Osteoblast (primary cell): ENCODE measurements at regions not wholly inside any gene's neighbourhood (a gene's known extent, or its start where the extent isn't known, plus 50 kb on each side); places are given as distances from the start of the nearest gene placed in this dataset.

Experiments used
- DNase-seq: peaks from one replicate; pipeline ENCODE4 v3.0.0; 2011; ENCODE audit warnings: low spot score, mixed read lengths; ENCODE audit not compliant: insufficient read length; ENCODE audit errors: missing footprints
- H2AFZ ChIP-seq: 2 replicates; pipeline ENCODE4 v1.6.0; 2011; ENCODE audit warnings: mild to moderate bottlenecking, low read length
- H3K27ac ChIP-seq: 2 replicates; pipeline ENCODE4 v1.5.1; 2011; ENCODE audit warnings: mild to moderate bottlenecking, low read depth, low read length, moderate library complexity
- H3K27me3 ChIP-seq: 2 replicates; pipeline ENCODE4 v1.6.0; 2012; ENCODE audit warnings: mild to moderate bottlenecking, control low read depth, inconsistent platforms, low read length, moderate library complexity; ENCODE audit not compliant: insufficient read depth
- H3K36me3 ChIP-seq: 2 replicates; pipeline ENCODE4 v1.5.1; 2011; ENCODE audit warnings: mild to moderate bottlenecking, low read length, control low read depth, moderate library complexity; ENCODE audit not compliant: insufficient read depth
- H3K4me1 ChIP-seq: 2 replicates; pipeline ENCODE4 v1.5.1; 2011; ENCODE audit warnings: mild to moderate bottlenecking, low read length, control low read depth, moderate library complexity; ENCODE audit not compliant: insufficient read depth
- H3K4me2 ChIP-seq: 2 replicates; pipeline ENCODE4 v1.6.0; 2011; ENCODE audit warnings: mild to moderate bottlenecking, low read length; ENCODE audit not compliant: insufficient read depth
- H3K4me3 ChIP-seq: fragments of 200-600 bp; sonication (generic); 3 replicates; pipeline ENCODE4 v1.5.1; 2012; ENCODE audit warnings: mild to moderate bottlenecking, low read length, inconsistent platforms; ENCODE audit not compliant: insufficient read depth
- H3K79me2 ChIP-seq: 2 replicates; pipeline ENCODE4 v1.6.0; 2012; ENCODE audit warnings: mild to moderate bottlenecking, low read length, control low read depth, inconsistent platforms; ENCODE audit not compliant: insufficient read depth
- H3K9me3 ChIP-seq: 2 replicates; pipeline ENCODE4 v1.5.1; 2011; ENCODE audit warnings: low read depth, low read length, control low read depth
- H4K20me1 ChIP-seq: 2 replicates; pipeline ENCODE4 v1.6.0; 2012; ENCODE audit warnings: mild to moderate bottlenecking, low read length, control low read depth; ENCODE audit not compliant: insufficient read depth
- TF ChIP-seq, protein P1 (sequence below): IDR thresholded peaks from 2 replicates; pipeline ENCODE4 v1.5.1; 2011; ENCODE audit warnings: mild to moderate bottlenecking, low read depth, low read length, moderate library complexity; ENCODE audit errors: extremely low read depth

DNA sequence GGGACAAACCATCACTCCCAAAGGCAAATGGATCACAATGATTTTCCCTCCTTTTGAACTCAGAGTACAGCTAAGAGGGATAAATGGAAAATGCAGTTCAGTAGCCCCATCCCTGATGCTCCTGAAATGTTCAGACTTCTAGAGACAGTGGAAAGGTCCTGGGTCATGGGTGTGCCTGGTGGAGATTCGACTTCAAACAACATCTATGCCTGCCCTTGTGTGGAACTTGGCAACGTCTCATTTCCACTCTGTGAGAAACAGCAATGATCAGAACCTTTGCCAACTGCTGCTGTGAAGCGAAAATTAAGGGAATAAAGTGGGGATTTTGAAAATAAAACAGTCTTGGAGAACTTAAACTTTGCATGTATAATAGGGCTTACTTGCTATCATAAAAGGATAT, 778.1 kb downstream of the SEMA5A start:
- Histone ChIP-seq H3K36me3 (no peaks in the 10 kb centered on the region), H3K27me3 (no peaks in the 10 kb centered on the region), H4K20me1 (no peaks in the 10 kb centered on the region), H3K27ac (no peak overlapping the region), H3K79me2 (no peaks in the 10 kb centered on the region), H3K9me3 (no peaks in the 10 kb centered on the region), H3K4me2 (no peak overlapping the region), H3K4me3 (no peak overlapping the region), H2AFZ (peak overlapping the region; percentile 18), H3K4me1 (no peaks in the 10 kb centered on the region)
- DNase-seq: no peak
- TF ChIP-seq, protein P1, sequence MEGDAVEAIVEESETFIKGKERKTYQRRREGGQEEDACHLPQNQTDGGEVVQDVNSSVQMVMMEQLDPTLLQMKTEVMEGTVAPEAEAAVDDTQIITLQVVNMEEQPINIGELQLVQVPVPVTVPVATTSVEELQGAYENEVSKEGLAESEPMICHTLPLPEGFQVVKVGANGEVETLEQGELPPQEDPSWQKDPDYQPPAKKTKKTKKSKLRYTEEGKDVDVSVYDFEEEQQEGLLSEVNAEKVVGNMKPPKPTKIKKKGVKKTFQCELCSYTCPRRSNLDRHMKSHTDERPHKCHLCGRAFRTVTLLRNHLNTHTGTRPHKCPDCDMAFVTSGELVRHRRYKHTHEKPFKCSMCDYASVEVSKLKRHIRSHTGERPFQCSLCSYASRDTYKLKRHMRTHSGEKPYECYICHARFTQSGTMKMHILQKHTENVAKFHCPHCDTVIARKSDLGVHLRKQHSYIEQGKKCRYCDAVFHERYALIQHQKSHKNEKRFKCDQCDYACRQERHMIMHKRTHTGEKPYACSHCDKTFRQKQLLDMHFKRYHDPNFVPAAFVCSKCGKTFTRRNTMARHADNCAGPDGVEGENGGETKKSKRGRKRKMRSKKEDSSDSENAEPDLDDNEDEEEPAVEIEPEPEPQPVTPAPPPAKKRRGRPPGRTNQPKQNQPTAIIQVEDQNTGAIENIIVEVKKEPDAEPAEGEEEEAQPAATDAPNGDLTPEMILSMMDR: no peak

DNA sequence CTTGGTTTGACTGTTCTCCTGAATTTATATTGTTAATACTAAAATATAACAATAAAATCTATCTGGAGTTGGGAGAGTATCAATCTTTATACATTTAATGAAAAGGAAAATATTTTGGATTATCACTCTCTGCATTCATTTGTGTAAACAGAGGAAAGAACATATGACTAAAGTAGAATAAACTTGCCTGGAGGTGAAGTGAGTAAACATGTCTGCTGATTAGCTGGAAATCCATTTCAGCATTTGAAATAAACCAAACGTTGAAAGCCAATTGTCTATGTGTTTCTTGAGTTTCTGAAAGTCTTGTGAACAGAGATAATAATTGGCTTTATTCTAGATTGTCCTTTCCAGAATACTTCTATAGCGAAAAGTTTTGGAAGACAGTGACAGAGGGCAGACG, 776.2 kb downstream of the SEMA5A start:
- no peak for DNase-seq
- Histone ChIP-seq H2AFZ (no peak overlapping the region), H3K4me3 (no peak overlapping the region), H3K4me2 (no peak overlapping the region), H4K20me1 (no peaks in the 10 kb centered on the region), H3K9me3 (no peaks in the 10 kb centered on the region), H3K36me3 (no peaks in the 10 kb centered on the region), H3K79me2 (no peaks in the 10 kb centered on the region), H3K27ac (no peak overlapping the region), H3K27me3 (no peaks in the 10 kb centered on the region), H3K4me1 (peaks cover 5% of the 10 kb centered on the region)
- TF ChIP-seq, protein P1: no peak

DNA sequence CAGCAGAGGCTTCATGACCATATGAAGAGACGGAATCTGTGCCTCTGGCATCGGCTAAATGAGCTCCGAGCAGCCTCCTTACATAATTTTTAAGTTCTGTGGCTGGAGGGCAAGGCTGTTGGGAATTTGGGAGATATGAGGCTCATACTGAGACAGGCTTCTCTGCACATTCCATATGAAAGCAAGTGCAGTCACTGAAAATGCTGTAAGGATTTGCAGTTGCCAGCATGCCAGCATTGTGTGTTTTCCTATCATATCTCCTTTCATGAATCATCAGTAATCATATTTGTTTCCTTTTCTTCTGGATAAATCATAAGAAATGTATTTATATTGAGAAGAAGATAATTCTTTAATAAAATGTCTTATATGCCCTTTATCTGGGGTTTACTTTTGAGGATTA, 775.4 kb downstream of the SEMA5A start:
- TF ChIP-seq, protein P1: no peak
- Histone ChIP-seq H3K27me3 (no peaks in the 10 kb centered on the region), H3K27ac (no peak overlapping the region), H4K20me1 (no peaks in the 10 kb centered on the region), H2AFZ (no peak overlapping the region), H3K79me2 (no peaks in the 10 kb centered on the region), H3K9me3 (no peaks in the 10 kb centered on the region), H3K4me2 (no peak overlapping the region), H3K4me3 (no peak overlapping the region), H3K4me1 (peaks cover 9% of the 10 kb centered on the region), H3K36me3 (no peaks in the 10 kb centered on the region)
- peak; percentile 88 for DNase-seq

DNA sequence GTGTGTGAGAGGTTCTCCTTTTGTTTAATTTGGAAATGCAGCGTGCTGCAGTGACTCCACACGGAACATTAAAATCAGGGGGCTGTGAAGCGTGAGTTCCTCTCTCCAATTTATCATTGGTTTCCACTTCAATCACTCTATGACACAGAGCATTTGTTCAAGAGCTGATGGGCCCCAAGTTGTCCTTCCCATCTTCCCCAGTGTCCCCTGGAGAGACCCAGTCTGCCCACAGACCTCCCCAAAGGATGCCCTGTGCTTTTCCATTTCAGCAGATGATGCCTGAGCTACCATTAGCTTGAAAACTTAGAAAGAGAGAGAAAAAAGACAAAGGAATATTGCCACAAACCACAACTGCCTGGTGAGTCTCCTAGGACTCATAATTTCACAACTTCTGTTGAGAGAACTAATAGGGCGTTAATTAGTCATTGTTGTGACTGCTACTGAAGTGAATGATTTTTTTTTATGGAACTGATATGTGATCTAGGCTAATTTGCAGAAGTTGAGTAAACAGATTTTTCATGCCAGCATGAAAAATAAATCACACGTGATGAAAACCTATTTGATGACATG, 772.7 kb downstream of the SEMA5A start:
- H2AFZ ChIP-seq: no peak overlapping the region
- no peak overlapping the region for H3K27ac ChIP-seq
- no peaks in the 10 kb centered on the region for H3K9me3 ChIP-seq
- no peak for DNase-seq
- no peak overlapping the region for H3K4me2 ChIP-seq
- TF ChIP-seq, protein P1: no peak
- no peaks in the 10 kb centered on the region for H3K36me3 ChIP-seq
- H3K79me2 ChIP-seq: no peaks in the 10 kb centered on the region
- H3K4me3 ChIP-seq: no peak overlapping the region
- H3K27me3 ChIP-seq: no peaks in the 10 kb centered on the region
- no peaks in the 10 kb centered on the region for H4K20me1 ChIP-seq
- H3K4me1 ChIP-seq: peaks cover 15% of the 10 kb centered on the region
